Mesenchymal stem cell (in vitro differentiated cells and primary cell): ENCODE measurements at regions not wholly inside any gene's neighbourhood (a gene's known extent, or its start where the extent isn't known, plus 50 kb on each side); places are given as distances from the start of the nearest gene placed in this dataset.

Experiments
- DNase-seq: peaks from one replicate; pipeline ENCODE4 v3.0.0-alpha.2; 2013
- H2AFZ ChIP-seq: one replicate; pipeline ENCODE4 v1.6.1; 2013; ENCODE audit warnings: low read depth, mild to moderate bottlenecking, control low read depth, inconsistent platforms, low read length, moderate library complexity
- H2AK5ac ChIP-seq: 2 replicates; pipeline ENCODE4 v1.6.1; 2013; ENCODE audit warnings: low read length, moderate library complexity, mild to moderate bottlenecking, inconsistent platforms; ENCODE audit not compliant: severe bottlenecking
- H2BK120ac ChIP-seq: one replicate; pipeline ENCODE4 v1.6.1; 2013; ENCODE audit warnings: low read depth, mild to moderate bottlenecking, inconsistent platforms, low read length, moderate library complexity
- H2BK12ac ChIP-seq, 2 experiments: one replicate each; pipeline ENCODE4 v1.6.1; 2013; ENCODE audit warnings: inconsistent platforms in 2 of 2, low read length in 2 of 2, mild to moderate bottlenecking in 2 of 2, moderate library complexity in 2 of 2, control low read depth in 1 of 2
- H2BK15ac ChIP-seq: one replicate; pipeline ENCODE4 v1.6.1; 2013; ENCODE audit warnings: mild to moderate bottlenecking, low read depth, inconsistent platforms; ENCODE audit not compliant: poor library complexity, severe bottlenecking
- H2BK5ac ChIP-seq: 2 replicates; pipeline ENCODE4 v1.6.1; 2013; ENCODE audit warnings: low read depth, mild to moderate bottlenecking, low read length, control low read depth, inconsistent platforms; ENCODE audit not compliant: poor library complexity, severe bottlenecking
- H3K14ac ChIP-seq, 2 experiments: one replicate each; pipeline ENCODE4 v1.6.1; 2013; ENCODE audit warnings: inconsistent platforms in 2 of 2, low read length in 2 of 2, control low read depth in 1 of 2, mild to moderate bottlenecking in 1 of 2, moderate library complexity in 1 of 2
- H3K18ac ChIP-seq, 2 experiments: one replicate each; pipeline ENCODE4 v1.6.1; 2013; ENCODE audit warnings: inconsistent platforms in 2 of 2, low read length in 2 of 2, control low read depth in 1 of 2, low read depth in 1 of 2, mild to moderate bottlenecking in 1 of 2
- H3K23ac ChIP-seq, 2 experiments: one replicate each; pipeline ENCODE4 v1.6.1; 2013; ENCODE audit warnings: inconsistent platforms in 2 of 2, low read length in 2 of 2, mild to moderate bottlenecking in 2 of 2, moderate library complexity in 2 of 2, control low read depth in 1 of 2
- H3K27ac ChIP-seq: 2 replicates; pipeline ENCODE4 v1.5.1; 2013; ENCODE audit warnings: mild to moderate bottlenecking, moderate library complexity, low read length, control low read depth, inconsistent platforms; ENCODE audit not compliant: poor library complexity, severe bottlenecking
- H3K27me3 ChIP-seq, 2 experiments: 2 replicates each; pipeline versions ENCODE4 v1.6.1 to v1.7.0; 2013; ENCODE audit warnings: low read length in 2 of 2, mild to moderate bottlenecking in 2 of 2, moderate library complexity in 2 of 2, control low read depth in 1 of 2, inconsistent platforms in 1 of 2; ENCODE audit not compliant: control insufficient read depth in 1 of 2, insufficient read depth in 1 of 2
- H3K36me3 ChIP-seq, 2 experiments: 2 replicates each; pipeline versions ENCODE4 v1.6.1 to v1.7.0; 2013; ENCODE audit warnings: low read length in 2 of 2, control low read depth in 1 of 2, inconsistent platforms in 1 of 2, low read depth in 1 of 2, mild to moderate bottlenecking in 1 of 2; ENCODE audit not compliant: insufficient read depth in 2 of 2, control insufficient read depth in 1 of 2
- H3K4ac ChIP-seq, 2 experiments: one replicate each; pipeline ENCODE4 v1.6.1; 2013; ENCODE audit warnings: inconsistent platforms in 2 of 2, low read length in 2 of 2, mild to moderate bottlenecking in 2 of 2, moderate library complexity in 2 of 2, control low read depth in 1 of 2, low read depth in 1 of 2
- H3K4me1 ChIP-seq: 2 replicates; pipeline ENCODE4 v1.6.1; 2013; ENCODE audit warnings: low read depth, low read length, control low read depth; ENCODE audit not compliant: control insufficient read depth, insufficient read depth
- H3K4me2 ChIP-seq: 2 replicates; pipeline ENCODE4 v1.6.1; 2013; ENCODE audit warnings: low read length, mild to moderate bottlenecking, inconsistent platforms; ENCODE audit not compliant: poor library complexity, severe bottlenecking
- H3K4me3 ChIP-seq, 2 experiments: 2 replicates each; pipeline versions ENCODE4 v1.5.1 to v1.7.0; 2013; ENCODE audit warnings: low read length in 2 of 2, mild to moderate bottlenecking in 2 of 2, control low read depth in 1 of 2, low read depth in 1 of 2; ENCODE audit not compliant: insufficient read depth in 1 of 2
- H3K79me1 ChIP-seq: replicated peaks from 2 replicates; pipeline ENCODE4 v1.6.1; 2013; ENCODE audit warnings: mild to moderate bottlenecking, control low read depth, low read length, inconsistent platforms; ENCODE audit not compliant: poor library complexity, severe bottlenecking
- H3K9ac ChIP-seq: 2 replicates; pipeline ENCODE4 v1.7.0; 2013; ENCODE audit warnings: mild to moderate bottlenecking, low read length, moderate library complexity
- H3K9me3 ChIP-seq: 2 replicates; pipeline ENCODE4 v1.7.0; 2013; ENCODE audit warnings: mild to moderate bottlenecking, low read length; ENCODE audit not compliant: control insufficient read depth
- H4K8ac ChIP-seq: one replicate; pipeline ENCODE4 v1.6.1; 2013; ENCODE audit warnings: inconsistent platforms, mild to moderate bottlenecking, low read length, moderate library complexity
- H4K91ac ChIP-seq: one replicate; pipeline ENCODE4 v1.6.1; 2013; ENCODE audit warnings: mild to moderate bottlenecking, low read length, inconsistent platforms
- WGBS: methylation state at CpG from one replicate; pipeline ENCODE4 v1.1.7; 2013; ENCODE audit warnings: mixed read lengths; 5-methylcytosine and 5-hydroxymethylcytosine counted together

DNA sequence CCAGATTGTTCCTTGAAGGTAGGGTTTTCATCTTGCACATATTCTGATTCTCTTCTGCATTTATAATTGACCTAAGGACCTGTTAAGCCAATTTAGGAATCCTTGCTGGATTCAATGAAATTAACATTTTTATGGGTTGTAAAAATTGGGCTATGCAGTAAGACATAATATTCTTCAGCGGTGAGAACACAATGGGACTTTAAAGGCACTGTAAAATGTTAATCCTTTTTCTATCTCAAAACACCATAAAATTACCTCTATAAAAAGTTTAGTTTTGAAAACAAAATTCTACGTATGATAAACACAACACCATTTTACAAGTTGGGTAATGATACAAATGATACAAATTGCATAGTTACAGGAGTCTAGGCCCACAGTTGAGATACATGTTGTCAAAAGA, 169.2 kb upstream of the DTNA start:
- no peak overlapping the region for H2BK5ac ChIP-seq
- no peak overlapping the region for H3K4ac ChIP-seq
- H3K4me2 ChIP-seq, result no peak overlapping the region
- WGBS, result no CpG with 5 or more reads among the region's 2 CpGs
- no peak overlapping the region for H4K8ac ChIP-seq
- no peak overlapping the region for H3K23ac ChIP-seq
- no peak overlapping the region for H3K9ac ChIP-seq
- no peaks in the 10 kb centered on the region for H3K36me3 ChIP-seq
- H2BK15ac ChIP-seq, result no peak overlapping the region
- no peak overlapping the region for H2AFZ ChIP-seq
- no peak overlapping the region for H2BK120ac ChIP-seq
- no peaks in the 10 kb centered on the region for H3K9me3 ChIP-seq
- no peaks in the 10 kb centered on the region for H3K79me1 ChIP-seq
- H3K4me3 ChIP-seq, result no peak overlapping the region
- no peak overlapping the region for H3K27ac ChIP-seq
- no peak overlapping the region for H2BK12ac ChIP-seq
- no peaks in the 10 kb centered on the region for H3K27me3 ChIP-seq
- no peak overlapping the region for H2AK5ac ChIP-seq
- no peaks in the 10 kb centered on the region for H3K4me1 ChIP-seq
- no peak overlapping the region for H3K18ac ChIP-seq
- no peak for DNase-seq
- H4K91ac ChIP-seq, result no peak overlapping the region
- H3K14ac ChIP-seq, result no peak overlapping the region

GRCh38 chr18:34542625-34543024, 167.5 kb upstream of the DTNA start:
- Histone ChIP-seq H3K18ac (no peak overlapping the region), H3K9me3 (no peaks in the 10 kb centered on the region), H3K9ac (no peak overlapping the region), H3K4me1 (no peaks in the 10 kb centered on the region), H3K4ac (no peak overlapping the region), H2BK15ac (no peak overlapping the region), H2BK5ac (no peak overlapping the region), H3K36me3 (no peaks in the 10 kb centered on the region), H2AFZ (no peak overlapping the region), H2AK5ac (no peak overlapping the region), H3K79me1 (no peaks in the 10 kb centered on the region), H3K4me2 (no peak overlapping the region), H3K27me3 (no peaks in the 10 kb centered on the region), H3K4me3 (no peak overlapping the region), H4K8ac (no peak overlapping the region), H3K14ac (no peak overlapping the region), H2BK120ac (no peak overlapping the region), H2BK12ac (no peak overlapping the region), H3K27ac (no peak overlapping the region), H4K91ac (no peak overlapping the region), H3K23ac (no peak overlapping the region)
- no peak for DNase-seq

- Histone ChIP-seq H2BK12ac (no peak overlapping the region), H3K18ac (no peak overlapping the region), H3K4me2 (no peak overlapping the region), H3K4ac (no peak overlapping the region), H3K27ac (no peak overlapping the region), H2BK120ac (no peak overlapping the region), H3K4me1 (no peaks in the 10 kb centered on the region), H2BK15ac (no peak overlapping the region), H3K23ac (no peak overlapping the region), H4K8ac (no peak overlapping the region), H2AFZ (no peak overlapping the region), H3K4me3 (no peak overlapping the region), H2AK5ac (no peak overlapping the region), H3K79me1 (no peaks in the 10 kb centered on the region), H3K36me3 (no peaks in the 10 kb centered on the region), H3K27me3 (no peaks in the 10 kb centered on the region), H3K14ac (no peak overlapping the region), H3K9ac (no peak overlapping the region), H4K91ac (no peak overlapping the region), H2BK5ac (no peak overlapping the region), H3K9me3 (no peaks in the 10 kb centered on the region)
- no CpG with 5 or more reads among the region's 1 CpG for WGBS
- DNase-seq, result no peak
These were observed 166.7 kb upstream of the DTNA start for GRCh38 chr18:34543356-34543755.

DNA sequence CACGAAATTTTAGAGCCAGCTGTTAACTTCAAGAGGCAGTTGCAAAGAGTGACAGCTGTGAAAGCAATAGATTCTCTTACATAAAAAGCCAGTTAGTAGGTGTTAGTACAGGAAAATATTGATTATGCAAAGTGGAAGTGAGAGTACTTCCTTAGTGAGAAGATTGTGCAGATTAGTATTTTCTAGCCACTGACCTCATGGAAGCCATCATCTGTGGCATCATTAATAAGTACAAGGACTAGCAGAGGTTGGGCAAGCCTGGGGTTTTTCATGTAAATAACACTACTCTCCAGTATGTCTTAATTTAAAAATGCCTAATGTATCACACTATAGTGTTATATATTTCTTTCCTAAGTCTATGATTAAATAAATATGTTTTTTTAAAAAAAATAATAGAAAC, 166.2 kb upstream of the DTNA start:
- H2BK120ac ChIP-seq, result no peak overlapping the region
- H2BK12ac ChIP-seq, result no peak overlapping the region
- no peaks in the 10 kb centered on the region for H3K27me3 ChIP-seq

More for the DNA sequence above, 166.2 kb upstream of the DTNA start:
- Histone ChIP-seq H3K4me3 (no peak overlapping the region), H2BK15ac (no peak overlapping the region), H4K8ac (no peak overlapping the region), H3K14ac (no peak overlapping the region), H2AFZ (no peak overlapping the region), H3K79me1 (no peaks in the 10 kb centered on the region), H3K27ac (no peak overlapping the region), H2AK5ac (no peak overlapping the region), H2BK5ac (no peak overlapping the region), H3K9ac (no peak overlapping the region), H3K4ac (no peak overlapping the region), H3K36me3 (no peaks in the 10 kb centered on the region), H3K4me2 (no peak overlapping the region), H3K18ac (no peak overlapping the region), H3K9me3 (no peaks in the 10 kb centered on the region), H3K23ac (no peak overlapping the region), H3K4me1 (no peaks in the 10 kb centered on the region), H4K91ac (no peak overlapping the region)
- 69% methylated on average over 1 of the region's 1 CpG for WGBS
- no peak for DNase-seq
